SU-DHL-6 (cell line): ENCODE measurements at regions not wholly inside any gene's neighbourhood (a gene's known extent, or its start where the extent isn't known, plus 50 kb on each side); places are given as distances from the start of the nearest gene placed in this dataset.
"Not testable (repeated sequence)": the region's sequence is repeated elsewhere in the genome, so short reads cannot be mapped to it uniquely, and the experiment has no call there.

Experiments
- H2AFZ ChIP-seq: fragments of 200-600 bp; sonication (generic); 2 replicates; pipeline ENCODE4 v1.6.1; 2014; ENCODE audit warnings: low read depth, mild to moderate bottlenecking, moderate library complexity, mixed read lengths, antibody characterized with exemption, low read length; ENCODE audit not compliant: severe bottlenecking
- H3F3A ChIP-seq: fragments of 200-600 bp; shearing (Covaris generic); 2 replicates; pipeline ENCODE4 v1.6.0; 2016; ENCODE audit warnings: antibody characterized with exemption, mild to moderate bottlenecking; ENCODE audit not compliant: insufficient read depth
- H3K27ac ChIP-seq: fragments of 200-600 bp; sonication (generic); 2 replicates; pipeline ENCODE4 v1.5.1; 2016; ENCODE audit warnings: low read depth, mild to moderate bottlenecking, low read length, moderate library complexity, mixed read lengths
- H3K27me3 ChIP-seq: fragments of 200-600 bp; sonication (generic), shearing (Covaris generic); 2 replicates; pipeline ENCODE4 v1.6.0; 2014; ENCODE audit warnings: mild to moderate bottlenecking, low read length
- H3K36me3 ChIP-seq: fragments of 200-600 bp; sonication (generic); 2 replicates; pipeline ENCODE4 v1.6.1; 2014; ENCODE audit warnings: mild to moderate bottlenecking, low read length, mixed read lengths
- H3K4me2 ChIP-seq: fragments of 300-600, 200-600 bp; shearing (Covaris generic), sonication (generic); 2 replicates; pipeline ENCODE4 v1.6.0; 2014; ENCODE audit warnings: low read length, low read depth, mild to moderate bottlenecking; ENCODE audit not compliant: poor library complexity, severe bottlenecking
- H3K4me3 ChIP-seq: fragments of 200-600 bp; sonication (generic); 2 replicates; pipeline ENCODE4 v1.5.1; 2014; ENCODE audit warnings: antibody characterized with exemption, low read length, mild to moderate bottlenecking, mixed read lengths; ENCODE audit not compliant: insufficient read depth, poor library complexity, severe bottlenecking
- H3K79me2 ChIP-seq: fragments of 200-600 bp; sonication (generic); 2 replicates; pipeline ENCODE4 v1.6.1; 2014; ENCODE audit warnings: mild to moderate bottlenecking, low read length, moderate library complexity; ENCODE audit not compliant: insufficient read depth
- H3K9ac ChIP-seq: fragments of 200-600 bp; sonication (generic); 2 replicates; pipeline ENCODE4 v1.7.0; 2014; ENCODE audit warnings: mild to moderate bottlenecking, low read length
- H3K9me2 ChIP-seq: fragments of 200-600 bp; sonication (generic); replicated peaks from 2 replicates; pipeline ENCODE4 v1.6.1; 2014; ENCODE audit warnings: low read length; ENCODE audit not compliant: insufficient read depth
- H3K9me3 ChIP-seq: fragments of 200-600 bp; sonication (generic); 2 replicates; pipeline ENCODE4 v1.6.1; 2014; ENCODE audit warnings: low read length, mixed read lengths; ENCODE audit not compliant: insufficient read depth
- H4K20me1 ChIP-seq: fragments of 200-600 bp; sonication (generic); 2 replicates; pipeline ENCODE4 v1.6.1; 2014; ENCODE audit warnings: low read depth, mild to moderate bottlenecking, antibody characterized with exemption, low read length, moderate library complexity, mixed read lengths
- EZH2phosphoT487 ChIP-seq: fragments of 200-600 bp; sonication (generic), shearing (Covaris generic); conservative IDR thresholded peaks from 2 replicates; pipeline ENCODE4 v1.6.1; 2018; ENCODE audit warnings: mild to moderate bottlenecking, antibody characterized with exemption, low read length, moderate library complexity, mixed read lengths
- TF ChIP-seq, protein P1 (sequence below): fragments of 200-600 bp; sonication (generic); IDR thresholded peaks from one replicate; pipeline ENCODE4 v1.5.1; 2017; ENCODE audit warnings: antibody characterized with exemption, mild to moderate bottlenecking, low read length, moderate library complexity; ENCODE audit not compliant: insufficient read depth, poor library complexity, severe bottlenecking

DNA sequence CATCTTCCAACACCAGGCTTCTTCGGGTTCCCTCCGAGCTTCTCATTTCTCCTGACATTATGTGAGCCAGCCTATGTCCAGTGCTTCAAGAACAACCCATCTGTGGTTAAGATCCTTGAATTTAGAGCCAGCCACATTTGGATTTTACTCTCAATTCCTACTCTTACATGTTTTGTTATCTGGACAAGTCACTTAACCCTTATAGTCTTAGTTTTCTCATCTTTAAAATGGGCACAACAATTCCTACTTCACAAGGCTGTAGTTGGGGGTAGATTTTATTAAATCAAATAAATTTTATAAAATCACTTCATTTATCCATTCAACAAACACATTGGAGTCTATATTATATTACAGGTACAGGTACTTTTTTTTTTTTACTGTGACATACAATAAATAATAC lies 105.5 kb upstream of the SLC38A2 start:
- no peak overlapping the region for H3K27ac ChIP-seq
- no peaks in the 10 kb centered on the region for H3K9me3 ChIP-seq
- no peak overlapping the region for H3K4me3 ChIP-seq
- H3K79me2 ChIP-seq = no peaks in the 10 kb centered on the region
- TF ChIP-seq EZH2phosphoT487 = no peak
- TF ChIP-seq, protein P1, sequence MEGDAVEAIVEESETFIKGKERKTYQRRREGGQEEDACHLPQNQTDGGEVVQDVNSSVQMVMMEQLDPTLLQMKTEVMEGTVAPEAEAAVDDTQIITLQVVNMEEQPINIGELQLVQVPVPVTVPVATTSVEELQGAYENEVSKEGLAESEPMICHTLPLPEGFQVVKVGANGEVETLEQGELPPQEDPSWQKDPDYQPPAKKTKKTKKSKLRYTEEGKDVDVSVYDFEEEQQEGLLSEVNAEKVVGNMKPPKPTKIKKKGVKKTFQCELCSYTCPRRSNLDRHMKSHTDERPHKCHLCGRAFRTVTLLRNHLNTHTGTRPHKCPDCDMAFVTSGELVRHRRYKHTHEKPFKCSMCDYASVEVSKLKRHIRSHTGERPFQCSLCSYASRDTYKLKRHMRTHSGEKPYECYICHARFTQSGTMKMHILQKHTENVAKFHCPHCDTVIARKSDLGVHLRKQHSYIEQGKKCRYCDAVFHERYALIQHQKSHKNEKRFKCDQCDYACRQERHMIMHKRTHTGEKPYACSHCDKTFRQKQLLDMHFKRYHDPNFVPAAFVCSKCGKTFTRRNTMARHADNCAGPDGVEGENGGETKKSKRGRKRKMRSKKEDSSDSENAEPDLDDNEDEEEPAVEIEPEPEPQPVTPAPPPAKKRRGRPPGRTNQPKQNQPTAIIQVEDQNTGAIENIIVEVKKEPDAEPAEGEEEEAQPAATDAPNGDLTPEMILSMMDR = no peak
- no peaks in the 10 kb centered on the region for H3K36me3 ChIP-seq
- no peak overlapping the region for H3K4me2 ChIP-seq
- H2AFZ ChIP-seq = no peak overlapping the region
- H3K9me2 ChIP-seq = no peaks in the 10 kb centered on the region
- H3K27me3 ChIP-seq = no peaks in the 10 kb centered on the region
- no peak overlapping the region for H3K9ac ChIP-seq
- no peaks in the 10 kb centered on the region for H4K20me1 ChIP-seq
- H3F3A ChIP-seq = no peaks in the 10 kb centered on the region

DNA sequence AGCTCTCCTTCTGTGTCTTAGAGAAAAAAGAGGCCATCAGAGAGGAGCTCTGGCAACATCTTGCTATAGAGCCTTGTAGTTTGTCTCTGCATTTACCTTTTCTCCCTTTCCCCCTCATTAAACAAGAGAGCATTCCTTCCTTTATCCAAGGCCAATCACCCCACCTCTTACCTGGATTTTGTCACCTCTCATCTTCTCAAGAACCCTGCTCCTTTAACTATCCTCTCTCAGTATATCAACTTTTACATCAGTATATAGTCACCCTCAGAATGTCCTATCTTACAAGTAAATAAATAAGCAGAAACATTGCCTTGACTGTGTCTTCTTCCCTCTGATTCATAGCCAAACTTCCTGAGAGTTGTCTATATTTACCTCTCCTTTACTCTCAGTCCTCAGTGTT lies 105.0 kb upstream of the SLC38A2 start:
- Histone ChIP-seq H3K9me3 (no peaks in the 10 kb centered on the region), H2AFZ (no peak overlapping the region), H3K36me3 (no peaks in the 10 kb centered on the region), H3K9me2 (no peaks in the 10 kb centered on the region), H4K20me1 (no peaks in the 10 kb centered on the region), H3K27ac (no peak overlapping the region), H3K27me3 (no peaks in the 10 kb centered on the region), H3K4me2 (no peak overlapping the region), H3K79me2 (no peaks in the 10 kb centered on the region), H3F3A (no peaks in the 10 kb centered on the region), H3K4me3 (no peak overlapping the region), H3K9ac (no peak overlapping the region)
- TF ChIP-seq EZH2phosphoT487 = no peak
- TF ChIP-seq, protein P1 = no peak

DNA sequence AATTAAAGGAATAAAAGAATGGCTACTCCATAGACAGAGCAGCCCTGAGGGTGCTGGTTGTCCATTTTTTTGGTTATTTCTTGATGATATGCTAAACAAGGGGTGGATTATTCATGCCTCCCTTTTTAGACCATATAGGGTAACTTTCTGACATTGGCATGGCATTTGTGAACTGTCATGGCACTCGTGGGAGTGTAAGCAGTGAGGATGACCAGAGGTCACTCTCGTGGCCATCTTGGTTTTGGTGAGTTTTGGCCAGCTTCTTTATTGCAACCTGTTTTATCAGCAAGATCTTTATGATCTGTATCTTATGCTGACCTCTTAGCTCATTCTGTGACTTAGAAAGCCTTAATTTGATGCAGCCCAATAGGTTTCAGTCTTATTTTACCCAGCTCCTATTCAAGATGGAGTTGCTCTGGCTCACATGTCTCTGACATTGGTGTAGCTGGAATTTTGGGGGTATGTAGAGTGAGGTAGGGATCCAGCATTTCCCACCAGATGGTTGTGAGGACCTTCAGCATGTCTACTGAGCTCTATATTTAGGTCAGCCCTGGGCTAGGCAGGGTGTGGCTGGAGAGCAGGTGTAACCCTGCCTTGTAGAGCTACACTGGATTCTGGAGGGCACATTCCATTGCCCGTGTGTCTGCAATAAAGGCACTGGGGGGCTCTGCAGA lies 103.5 kb upstream of the SLC38A2 start:
- H3K4me2 ChIP-seq = no peak overlapping the region
- no peaks in the 10 kb centered on the region for H4K20me1 ChIP-seq
- H3K9me3 ChIP-seq = no peaks in the 10 kb centered on the region
- no peaks in the 10 kb centered on the region for H3K27me3 ChIP-seq
- no peak overlapping the region for H3K4me3 ChIP-seq
- H3K79me2 ChIP-seq = no peaks in the 10 kb centered on the region
- no peak overlapping the region for H3K27ac ChIP-seq
- H3F3A ChIP-seq = no peaks in the 10 kb centered on the region
- no peak overlapping the region for H3K9ac ChIP-seq
- no peak overlapping the region for H2AFZ ChIP-seq
- TF ChIP-seq EZH2phosphoT487 = no peak
- TF ChIP-seq, protein P1 = no peak
- H3K9me2 ChIP-seq = no peaks in the 10 kb centered on the region
- H3K36me3 ChIP-seq = no peaks in the 10 kb centered on the region

DNA sequence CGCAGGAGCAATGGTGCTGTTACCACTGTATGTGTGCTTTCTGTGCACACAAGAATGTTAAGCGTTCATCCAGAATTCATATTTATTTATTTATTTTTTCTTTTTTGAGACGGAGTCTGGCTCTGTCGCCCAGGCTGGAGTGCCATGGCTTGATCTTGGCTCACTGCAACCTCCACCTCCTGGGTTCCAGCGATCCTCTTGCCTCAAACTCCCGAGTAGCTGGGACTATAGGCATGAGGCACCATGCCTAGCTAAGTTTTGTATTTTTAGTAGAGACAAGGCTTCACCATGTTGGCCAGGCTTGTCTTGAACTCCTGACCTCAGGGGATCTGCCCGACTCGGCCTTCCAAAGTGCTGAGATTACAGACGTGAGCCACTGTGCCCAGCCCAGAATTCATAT lies 101.8 kb upstream of the SLC38A2 start:
- not testable (repeated sequence) for H3F3A ChIP-seq, H3K27me3 ChIP-seq, H3K4me3 ChIP-seq, H3K36me3 ChIP-seq, H3K27ac ChIP-seq, H3K9me2 ChIP-seq, H3K4me2 ChIP-seq, H2AFZ ChIP-seq, H3K9me3 ChIP-seq, H4K20me1 ChIP-seq, H3K79me2 ChIP-seq, H3K9ac ChIP-seq
